WTC11 (cell line): ENCODE measurements at regions not wholly inside any gene's neighbourhood (a gene's known extent, or its start where the extent isn't known, plus 50 kb on each side); places are given as distances from the start of the nearest gene placed in this dataset.
A peak's percentile ranks its signal among the peaks of the same experiment; 100 is the strongest.

Experiments used
- ATAC-seq: fragments of 200-7000 bp; cut with Tn5 transposase; 2 replicates; pipeline ENCODE4 v1.10.0; 2021; ENCODE audit warnings: mild to moderate bottlenecking, moderate library complexity
- CTCF ChIA-PET: fragments of 300-600 bp; sonication (Branson Sonifier 250); formaldehyde crosslinking; loops from one replicate; lab custom pipeline; 2021; ENCODE audit warnings: antibody characterized with exemption; lab: Charles Lee
- POLR2A ChIA-PET: fragments of 350-600 bp; sonication (Branson Sonifier 250); formaldehyde crosslinking; loops from one replicate; lab custom pipeline; 2021; ENCODE audit warnings: antibody characterized with exemption; lab: Charles Lee
- DNase-seq: peaks from one replicate; pipeline ENCODE4 v3.0.0; 2021; ENCODE audit warnings: low spot score
- H3K27ac Mint-ChIP-seq: 2 replicates; pipeline ENCODE4 v1.8.0; 2021; ENCODE audit warnings: mixed read lengths
- H3K27me3 Mint-ChIP-seq: 2 replicates; pipeline ENCODE4 v1.8.0; 2021; ENCODE audit warnings: low read depth, mild to moderate bottlenecking, moderate library complexity, mixed read lengths
- H3K36me3 Mint-ChIP-seq: 2 replicates; pipeline ENCODE4 v1.8.0; 2021; ENCODE audit warnings: mixed read lengths
- H3K4me1 Mint-ChIP-seq: 2 replicates; pipeline ENCODE4 v1.8.0; 2022; ENCODE audit warnings: mixed read lengths
- H3K4me3 Mint-ChIP-seq: 2 replicates; pipeline ENCODE4 v1.8.0; 2021; ENCODE audit warnings: mild to moderate bottlenecking, moderate library complexity, mixed read lengths
- H3K9me3 Mint-ChIP-seq: 2 replicates; pipeline ENCODE4 v1.8.0; 2021; ENCODE audit warnings: mixed read lengths
- AR ChIP-seq: fragments of 250-450 bp; sonication (Bioruptor Pico); IDR thresholded peaks from 2 replicates; pipeline ENCODE4 v1.9.0; 2021; ENCODE audit warnings: mild to moderate bottlenecking
- ATF1 ChIP-seq: sonication (generic); formaldehyde crosslinking; IDR thresholded peaks from 2 replicates; pipeline ENCODE4 v1.8.1; 2023; ENCODE audit warnings: mild to moderate bottlenecking, moderate library complexity, missing genetic modification reagents
- CBFB ChIP-seq: sonication (generic); formaldehyde crosslinking; IDR thresholded peaks from 2 replicates; pipeline ENCODE4 v1.8.1; 2022; ENCODE audit warnings: mild to moderate bottlenecking, low read depth, missing genetic modification reagents
- CREB1 ChIP-seq: sonication (generic); formaldehyde crosslinking; IDR thresholded peaks from 2 replicates; pipeline ENCODE4 v1.8.0; 2023; ENCODE audit warnings: mild to moderate bottlenecking, missing genetic modification reagents
- EMX1 ChIP-seq: fragments of 250-450 bp; sonication (Bioruptor Pico); IDR thresholded peaks from 2 replicates; pipeline ENCODE4 v1.8.0; 2021; ENCODE audit warnings: mild to moderate bottlenecking
- ESRRA ChIP-seq: sonication (generic); formaldehyde crosslinking; IDR thresholded peaks from 2 replicates; pipeline ENCODE4 v1.8.1; 2022; ENCODE audit warnings: mild to moderate bottlenecking, missing genetic modification reagents, borderline replicate concordance
- ETV6 ChIP-seq: sonication (generic); formaldehyde crosslinking; IDR thresholded peaks from 2 replicates; pipeline ENCODE4 v1.8.1; 2022; ENCODE audit warnings: mild to moderate bottlenecking, missing genetic modification reagents
- GTF2I ChIP-seq: fragments of 250-450 bp; sonication (Bioruptor Pico); conservative IDR thresholded peaks from 2 replicates; pipeline ENCODE4 v1.4.0; 2021; ENCODE audit warnings: mild to moderate bottlenecking
- NFE2L1 ChIP-seq: sonication (generic); formaldehyde crosslinking; IDR thresholded peaks from 2 replicates; pipeline ENCODE4 v1.8.1; 2023; ENCODE audit warnings: missing genetic modification reagents
- NR3C1 ChIP-seq: sonication (generic); formaldehyde crosslinking; conservative IDR thresholded peaks from 2 replicates; pipeline ENCODE4 v1.8.1; 2023; ENCODE audit warnings: low read depth, mild to moderate bottlenecking, missing genetic modification reagents
- PRRX2 ChIP-seq: fragments of 250-450 bp; sonication (Bioruptor Pico); IDR thresholded peaks from 2 replicates; pipeline ENCODE4 v1.8.0; 2021; ENCODE audit warnings: mild to moderate bottlenecking
- RORB ChIP-seq: fragments of 250-450 bp; sonication (Bioruptor Pico); IDR thresholded peaks from 2 replicates; pipeline ENCODE4 v1.9.0; 2021; ENCODE audit warnings: mild to moderate bottlenecking
- SMAD4 ChIP-seq: sonication (generic); formaldehyde crosslinking; IDR thresholded peaks from 2 replicates; pipeline ENCODE4 v1.8.0; 2022; ENCODE audit warnings: mild to moderate bottlenecking, missing genetic modification reagents
- TCF7 ChIP-seq: sonication (generic); formaldehyde crosslinking; IDR thresholded peaks from 2 replicates; pipeline ENCODE4 v1.8.0; 2022; ENCODE audit warnings: mild to moderate bottlenecking, low read depth, missing genetic modification reagents, moderate library complexity
- TEAD1 ChIP-seq: sonication (generic); formaldehyde crosslinking; IDR thresholded peaks from 2 replicates; pipeline ENCODE4 v1.8.0; 2022; ENCODE audit warnings: mild to moderate bottlenecking, missing genetic modification reagents
- TP53 ChIP-seq: sonication (generic); formaldehyde crosslinking; IDR thresholded peaks from 2 replicates; pipeline ENCODE4 v1.8.1; 2023; ENCODE audit warnings: mild to moderate bottlenecking, missing genetic modification reagents
- ZNF219 ChIP-seq: sonication (generic); formaldehyde crosslinking; IDR thresholded peaks from 2 replicates; pipeline ENCODE4 v1.8.0; 2023; ENCODE audit warnings: missing genetic modification reagents, mild to moderate bottlenecking, borderline replicate concordance
- ZNF281 ChIP-seq: sonication (generic); formaldehyde crosslinking; IDR thresholded peaks from 2 replicates; pipeline ENCODE4 v1.8.0; 2023; ENCODE audit warnings: mild to moderate bottlenecking, missing genetic modification reagents
- ZNF532 ChIP-seq: fragments of 250-450 bp; sonication (Bioruptor Pico); IDR thresholded peaks from 2 replicates; pipeline ENCODE4 v1.9.0; 2021; ENCODE audit warnings: mild to moderate bottlenecking, borderline replicate concordance
- TF ChIP-seq, protein P1 (sequence below): sonication (generic); formaldehyde crosslinking; IDR thresholded peaks from 2 replicates; pipeline ENCODE4 v1.8.1; 2023; ENCODE audit warnings: mild to moderate bottlenecking, missing genetic modification reagents, moderate library complexity
- TF ChIP-seq, protein P2 (sequence below): sonication (generic); formaldehyde crosslinking; IDR thresholded peaks from 2 replicates; pipeline ENCODE4 v1.8.1; 2022; ENCODE audit warnings: low read depth, mild to moderate bottlenecking, moderate library complexity, missing genetic modification reagents, borderline replicate concordance

GRCh38 chr7:70883750-70884439, 248.0 kb upstream of the GALNT17 start:
- Mint-ChIP-seq H3K4me3 (no peak overlapping the region), H3K27ac (peak overlapping the region; percentile 64), H3K4me1 (peaks cover 43% of the 10 kb centered on the region), H3K36me3 (peaks cover 13% of the 10 kb centered on the region), H3K9me3 (peaks cover 31% of the 10 kb centered on the region), H3K27me3 (peaks cover 5% of the 10 kb centered on the region; the same call in 1 of the 2 replicates)
- ATAC-seq (no peak), DNase-seq (no peak)
- ChIA-PET CTCF (interaction anchor here (1.5 kb wide), 1 partner anchor 10 kb away, joined by 6 read pairs; no protein-coding TSS in a partner anchor), POLR2A (no interaction called here)
- TF ChIP-seq ESRRA (CRISPR knock-in tag) (no peak), GTF2I (peak; percentile 64)

DNA sequence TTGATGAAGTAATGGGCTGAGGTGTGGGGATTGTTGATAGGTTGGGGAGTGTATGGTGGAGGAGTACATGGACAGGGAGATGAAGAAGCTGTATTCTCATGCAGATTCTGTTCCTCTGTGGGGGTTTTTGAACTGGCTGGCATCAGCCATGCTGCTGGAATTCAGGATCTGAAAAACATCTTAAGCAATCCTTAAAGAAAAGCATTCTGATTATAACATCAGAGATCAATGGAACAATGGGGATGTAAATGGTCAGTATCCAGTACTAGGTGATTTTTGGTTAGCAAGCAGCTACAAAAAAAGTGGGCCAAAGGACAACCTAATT, 247.5 kb upstream of the GALNT17 start:
- Mint-ChIP-seq H3K27ac (peak overlapping the region; percentile 64), H3K27me3 (peaks cover 8% of the 10 kb centered on the region), H3K4me1 (peaks cover 40% of the 10 kb centered on the region), H3K36me3 (peaks cover 17% of the 10 kb centered on the region), H3K4me3 (no peak overlapping the region), H3K9me3 (peaks cover 30% of the 10 kb centered on the region)
- ATAC-seq = peak; percentile 92
- DNase-seq = no peak
- TF ChIP-seq RORB (CRISPR knock-in tag) = no peak
- TF ChIP-seq TEAD1 (CRISPR knock-in tag) = peak; percentile 57; the same call in 1 of the 2 replicates
- POLR2A ChIA-PET = no interaction called here
- CTCF ChIA-PET = interaction anchor here (1.5 kb wide), 1 partner anchor 10 kb away, joined by 6 read pairs; no protein-coding TSS in a partner anchor

GRCh38 chr7:70884809-70885208, 247.1 kb upstream of the GALNT17 start:
- no peak overlapping the region for H3K4me3 Mint-ChIP-seq
- DNase-seq = no peak
- H3K9me3 Mint-ChIP-seq = peaks cover 31% of the 10 kb centered on the region
- CTCF ChIA-PET = interaction anchor here (1.5 kb wide), 1 partner anchor 9 kb away, joined by 6 read pairs; no protein-coding TSS in a partner anchor
- H3K4me1 Mint-ChIP-seq = peaks cover 37% of the 10 kb centered on the region
- peaks cover 22% of the 10 kb centered on the region for H3K36me3 Mint-ChIP-seq
- POLR2A ChIA-PET = no interaction called here
- peak overlapping the region; percentile 18 for H3K27ac Mint-ChIP-seq
- H3K27me3 Mint-ChIP-seq = peaks cover 8% of the 10 kb centered on the region
- ATAC-seq = peak; percentile 30
- TF ChIP-seq, protein P1, sequence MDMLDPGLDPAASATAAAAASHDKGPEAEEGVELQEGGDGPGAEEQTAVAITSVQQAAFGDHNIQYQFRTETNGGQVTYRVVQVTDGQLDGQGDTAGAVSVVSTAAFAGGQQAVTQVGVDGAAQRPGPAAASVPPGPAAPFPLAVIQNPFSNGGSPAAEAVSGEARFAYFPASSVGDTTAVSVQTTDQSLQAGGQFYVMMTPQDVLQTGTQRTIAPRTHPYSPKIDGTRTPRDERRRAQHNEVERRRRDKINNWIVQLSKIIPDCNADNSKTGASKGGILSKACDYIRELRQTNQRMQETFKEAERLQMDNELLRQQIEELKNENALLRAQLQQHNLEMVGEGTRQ = no peak
- no peak for TF ChIP-seq ZNF219
- no peak for TF ChIP-seq PRRX2
- no peak for TF ChIP-seq TP53
- no peak for TF ChIP-seq CREB1 (CRISPR knock-in tag)
- no peak for TF ChIP-seq CBFB (CRISPR knock-in tag)
- no peak for TF ChIP-seq AR (CRISPR knock-in tag)
- no peak for TF ChIP-seq ATF1 (CRISPR knock-in tag)
- TF ChIP-seq TEAD1 (CRISPR knock-in tag) = no peak
- TF ChIP-seq NFE2L1 (CRISPR knock-in tag) = no peak
- TF ChIP-seq ZNF532 = no peak
- no peak for TF ChIP-seq TCF7 (CRISPR knock-in tag)
- no peak for TF ChIP-seq EMX1
- no peak for TF ChIP-seq ZNF281 (CRISPR knock-in tag)
- TF ChIP-seq, protein P2, sequence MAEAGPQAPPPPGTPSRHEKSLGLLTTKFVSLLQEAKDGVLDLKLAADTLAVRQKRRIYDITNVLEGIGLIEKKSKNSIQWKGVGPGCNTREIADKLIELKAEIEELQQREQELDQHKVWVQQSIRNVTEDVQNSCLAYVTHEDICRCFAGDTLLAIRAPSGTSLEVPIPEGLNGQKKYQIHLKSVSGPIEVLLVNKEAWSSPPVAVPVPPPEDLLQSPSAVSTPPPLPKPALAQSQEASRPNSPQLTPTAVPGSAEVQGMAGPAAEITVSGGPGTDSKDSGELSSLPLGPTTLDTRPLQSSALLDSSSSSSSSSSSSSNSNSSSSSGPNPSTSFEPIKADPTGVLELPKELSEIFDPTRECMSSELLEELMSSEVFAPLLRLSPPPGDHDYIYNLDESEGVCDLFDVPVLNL (CRISPR knock-in tag) = no peak
- no peak for TF ChIP-seq NR3C1 (CRISPR knock-in tag)
- no peak for TF ChIP-seq SMAD4 (CRISPR knock-in tag)
- TF ChIP-seq ETV6 (CRISPR knock-in tag) = no peak
